H1 (cell line): ENCODE measurements at regions not wholly inside any gene's neighbourhood (a gene's known extent, or its start where the extent isn't known, plus 50 kb on each side); places are given as distances from the start of the nearest gene placed in this dataset.

Source experiments
- ATF2 ChIP-seq: IDR thresholded peaks from 2 replicates; pipeline ENCODE4 v1.6.1; 2012; ENCODE audit warnings: low read length, inconsistent platforms
- CBX8 ChIP-seq: fragments of 300-800, 300-1000 bp; sonication (generic); IDR thresholded peaks from 2 replicates; pipeline ENCODE4 v1.7.1; 2016; ENCODE audit warnings: low read depth, low read length, borderline replicate concordance
- CTBP2 ChIP-seq: IDR thresholded peaks from 2 replicates; pipeline ENCODE4 v1.7.0; 2011; ENCODE audit warnings: borderline replicate concordance, mild to moderate bottlenecking, moderate library complexity, mixed read lengths, low read length; ENCODE audit not compliant: insufficient read depth, insufficient read length
- CTCF ChIP-seq, 3 experiments: IDR thresholded peaks; 1 replicate in 2 of 3; 2 replicates in 1 of 3; pipeline versions ENCODE4 v1.5.1 to v1.6.1; 2011; ENCODE audit warnings: low read length in 3 of 3, mild to moderate bottlenecking in 3 of 3, inconsistent platforms in 2 of 3, low read depth in 1 of 3, moderate library complexity in 1 of 3; ENCODE audit not compliant: insufficient read depth in 1 of 3; ENCODE audit errors: control extremely low read depth in 1 of 3
- EP300 ChIP-seq, 2 experiments: IDR thresholded peaks; 1 replicate in 1 of 2; 2 replicates in 1 of 2; pipeline ENCODE4 v1.6.1; 2011 to 2012; ENCODE audit warnings: low read depth in 2 of 2, low read length in 2 of 2, mild to moderate bottlenecking in 2 of 2, borderline replicate concordance in 1 of 2, inconsistent platforms in 1 of 2, moderate library complexity in 1 of 2
- POLR2A ChIP-seq, 2 experiments: IDR thresholded peaks; 1 replicate in 1 of 2; 2 replicates in 1 of 2; pipeline ENCODE4 v1.6.1; 2011; ENCODE audit warnings: low read depth in 2 of 2, low read length in 2 of 2, mild to moderate bottlenecking in 2 of 2; ENCODE audit errors: control extremely low read depth in 1 of 2
- ZNF274 ChIP-seq: IDR thresholded peaks from 2 replicates; pipeline ENCODE4 v1.7.0; 2012; ENCODE audit warnings: low read length, borderline replicate concordance; ENCODE audit errors: extremely low read depth

GRCh38 chr20:29319725-29320124, 1937.7 kb upstream of the DEFB115 start:
- TF ChIP-seq POLR2A (IDR thresholded peaks at IDR 0.05; ENCODE audit: control extremely low read depth in 1 of 2, low read depth in 2 of 2, low read length in 2 of 2) (no peak), EP300 (IDR thresholded peaks at IDR 0.05; ENCODE audit: borderline replicate concordance in 1 of 2, low read depth in 2 of 2, low read length in 2 of 2) (no peak), CTCF (IDR thresholded peaks at IDR 0.05; ENCODE audit: control extremely low read depth in 1 of 3, insufficient read depth in 1 of 3, low read depth in 1 of 3, low read length in 3 of 3) (no peak), ZNF274 (no peak), ATF2 (no peak), CTBP2 (no peak), CBX8 (no peak)
